Chondrocyte (in vitro differentiated cells): ENCODE measurements at regions not wholly inside any gene's neighbourhood (a gene's known extent, or its start where the extent isn't known, plus 50 kb on each side); places are given as distances from the start of the nearest gene placed in this dataset.

Experiments used
- DNase-seq: peaks from one replicate; pipeline ENCODE4 v3.0.0; 2021; ENCODE audit warnings: mixed read lengths, low spot score
- H3K27ac Mint-ChIP-seq: one replicate; pipeline ENCODE4 v1.8.0; 2021; ENCODE audit warnings: mild to moderate bottlenecking, moderate library complexity, mixed read lengths; ENCODE audit not compliant: unreplicated experiment
- H3K27me3 Mint-ChIP-seq: 2 replicates; pipeline ENCODE4 v1.8.0; 2021; ENCODE audit warnings: low read depth, mixed read lengths
- H3K36me3 Mint-ChIP-seq: 2 replicates; pipeline ENCODE4 v1.8.0; 2021; ENCODE audit warnings: low read depth, mixed read lengths
- H3K4me1 Mint-ChIP-seq: 2 replicates; pipeline ENCODE4 v1.8.0; 2021; ENCODE audit warnings: low read depth, mild to moderate bottlenecking, mixed read lengths
- H3K4me3 Mint-ChIP-seq: one replicate; pipeline ENCODE4 v1.8.0; 2021; ENCODE audit warnings: mild to moderate bottlenecking, moderate library complexity, mixed read lengths; ENCODE audit not compliant: unreplicated experiment
- H3K9me3 Mint-ChIP-seq: 2 replicates; pipeline ENCODE4 v1.8.0; 2021; ENCODE audit warnings: low read depth, mixed read lengths
- TF ChIP-seq, protein P1 (sequence below): fragments of 200-600 bp; sonication (generic); IDR thresholded peaks from 2 replicates; pipeline ENCODE4 v1.5.0; 2021; ENCODE audit warnings: antibody characterized with exemption, mild to moderate bottlenecking, moderate library complexity

DNA sequence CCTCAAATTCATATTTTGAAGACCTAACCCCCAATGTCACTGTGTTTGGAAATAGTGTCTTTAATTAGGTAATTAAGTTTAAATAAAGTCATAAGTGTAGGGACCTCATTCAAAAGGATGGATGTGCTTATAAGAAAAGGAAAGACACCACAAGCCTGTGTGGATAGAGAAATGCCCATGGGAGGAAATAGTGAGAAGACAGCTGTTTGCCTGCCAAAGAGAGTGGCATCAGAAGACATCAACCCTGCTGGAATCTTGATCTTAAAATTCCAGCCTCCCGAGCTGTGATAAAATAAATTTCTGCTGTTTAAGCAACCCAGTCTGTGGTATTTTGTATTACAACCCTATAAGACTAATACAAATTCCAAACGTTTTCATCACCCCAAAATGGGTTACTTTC, 1867.9 kb upstream of the NUDT12 start:
- Mint-ChIP-seq H3K36me3 (no peaks in the 10 kb centered on the region), H3K4me1 (peaks cover 4% of the 10 kb centered on the region), H3K4me3 (no peak overlapping the region), H3K27ac (no peak overlapping the region), H3K27me3 (no peaks in the 10 kb centered on the region), H3K9me3 (no peaks in the 10 kb centered on the region)
- TF ChIP-seq, protein P1, sequence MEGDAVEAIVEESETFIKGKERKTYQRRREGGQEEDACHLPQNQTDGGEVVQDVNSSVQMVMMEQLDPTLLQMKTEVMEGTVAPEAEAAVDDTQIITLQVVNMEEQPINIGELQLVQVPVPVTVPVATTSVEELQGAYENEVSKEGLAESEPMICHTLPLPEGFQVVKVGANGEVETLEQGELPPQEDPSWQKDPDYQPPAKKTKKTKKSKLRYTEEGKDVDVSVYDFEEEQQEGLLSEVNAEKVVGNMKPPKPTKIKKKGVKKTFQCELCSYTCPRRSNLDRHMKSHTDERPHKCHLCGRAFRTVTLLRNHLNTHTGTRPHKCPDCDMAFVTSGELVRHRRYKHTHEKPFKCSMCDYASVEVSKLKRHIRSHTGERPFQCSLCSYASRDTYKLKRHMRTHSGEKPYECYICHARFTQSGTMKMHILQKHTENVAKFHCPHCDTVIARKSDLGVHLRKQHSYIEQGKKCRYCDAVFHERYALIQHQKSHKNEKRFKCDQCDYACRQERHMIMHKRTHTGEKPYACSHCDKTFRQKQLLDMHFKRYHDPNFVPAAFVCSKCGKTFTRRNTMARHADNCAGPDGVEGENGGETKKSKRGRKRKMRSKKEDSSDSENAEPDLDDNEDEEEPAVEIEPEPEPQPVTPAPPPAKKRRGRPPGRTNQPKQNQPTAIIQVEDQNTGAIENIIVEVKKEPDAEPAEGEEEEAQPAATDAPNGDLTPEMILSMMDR = no peak
- DNase-seq = no peak

DNA sequence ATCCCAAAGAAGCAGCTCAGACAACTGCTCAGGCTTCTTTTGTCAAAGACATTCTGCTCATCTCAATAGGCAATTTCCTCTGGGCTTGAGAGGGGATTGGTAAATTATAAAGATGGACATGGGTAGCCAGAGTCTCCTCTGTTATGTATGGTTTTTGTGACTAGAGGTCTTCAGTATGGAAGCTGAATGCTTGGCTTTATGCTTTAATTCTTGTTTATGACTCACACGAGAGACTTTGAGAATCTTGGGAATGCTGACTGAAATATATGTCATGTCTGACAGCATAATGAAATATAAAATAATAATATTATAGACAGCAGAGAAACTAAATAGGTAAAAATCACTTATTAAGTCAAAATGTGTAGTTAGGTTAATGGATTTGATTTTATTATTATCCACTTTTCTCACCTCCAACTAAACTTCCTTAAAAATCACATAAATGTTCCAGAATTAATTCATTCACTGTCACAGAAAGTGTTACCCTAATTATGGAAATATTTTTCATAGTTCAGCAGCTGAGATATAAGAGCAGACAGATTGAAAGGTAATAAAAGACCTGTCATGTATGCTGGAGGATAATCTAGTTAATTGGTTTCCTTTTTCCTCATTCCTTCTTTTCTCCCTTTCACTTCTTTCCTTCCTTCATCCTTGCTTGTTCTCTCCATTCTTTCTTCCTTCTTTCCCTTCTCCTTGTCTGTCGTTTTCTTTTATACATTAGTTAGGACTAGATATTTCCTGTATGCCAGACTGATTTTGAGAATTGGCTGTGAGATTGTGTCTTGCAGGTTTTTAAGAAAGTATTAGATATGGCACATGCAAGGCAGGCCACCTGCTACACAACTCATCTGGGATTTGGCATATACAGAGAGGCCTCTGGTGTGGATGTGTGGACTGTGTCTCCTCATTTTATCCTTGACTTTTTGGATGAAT, 1866.1 kb upstream of the NUDT12 start:
- Mint-ChIP-seq H3K9me3 (no peaks in the 10 kb centered on the region), H3K4me1 (peaks cover 4% of the 10 kb centered on the region), H3K4me3 (no peak overlapping the region), H3K27me3 (no peaks in the 10 kb centered on the region), H3K27ac (no peak overlapping the region), H3K36me3 (no peaks in the 10 kb centered on the region)
- TF ChIP-seq, protein P1 = no peak
- DNase-seq = no peak

DNA sequence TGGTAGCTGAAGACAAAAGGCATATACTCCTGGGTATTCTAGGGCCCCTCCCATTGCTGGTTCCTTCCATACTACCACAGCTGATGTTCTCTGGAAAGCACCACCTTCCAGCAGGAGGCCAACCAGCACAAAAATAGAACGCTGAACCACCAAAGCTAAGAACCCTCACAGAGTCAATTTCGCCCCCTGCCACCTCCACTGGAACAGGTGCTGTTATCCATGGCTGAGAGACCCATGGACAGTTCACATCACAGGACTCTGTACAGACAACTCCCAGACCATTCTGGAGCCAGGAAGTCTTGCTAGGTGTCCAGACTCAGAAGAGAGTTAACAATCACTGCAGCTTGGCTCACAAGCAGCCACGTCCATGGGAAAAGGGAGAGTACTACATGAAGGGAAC, 1851.5 kb upstream of the NUDT12 start:
- TF ChIP-seq, protein P1 = no peak
- Mint-ChIP-seq H3K9me3 (peaks cover 43% of the 10 kb centered on the region), H3K27ac (no peak overlapping the region), H3K4me3 (no peak overlapping the region), H3K27me3 (no peaks in the 10 kb centered on the region), H3K36me3 (peaks cover 14% of the 10 kb centered on the region), H3K4me1 (no peaks in the 10 kb centered on the region)
- DNase-seq = no peak

DNA sequence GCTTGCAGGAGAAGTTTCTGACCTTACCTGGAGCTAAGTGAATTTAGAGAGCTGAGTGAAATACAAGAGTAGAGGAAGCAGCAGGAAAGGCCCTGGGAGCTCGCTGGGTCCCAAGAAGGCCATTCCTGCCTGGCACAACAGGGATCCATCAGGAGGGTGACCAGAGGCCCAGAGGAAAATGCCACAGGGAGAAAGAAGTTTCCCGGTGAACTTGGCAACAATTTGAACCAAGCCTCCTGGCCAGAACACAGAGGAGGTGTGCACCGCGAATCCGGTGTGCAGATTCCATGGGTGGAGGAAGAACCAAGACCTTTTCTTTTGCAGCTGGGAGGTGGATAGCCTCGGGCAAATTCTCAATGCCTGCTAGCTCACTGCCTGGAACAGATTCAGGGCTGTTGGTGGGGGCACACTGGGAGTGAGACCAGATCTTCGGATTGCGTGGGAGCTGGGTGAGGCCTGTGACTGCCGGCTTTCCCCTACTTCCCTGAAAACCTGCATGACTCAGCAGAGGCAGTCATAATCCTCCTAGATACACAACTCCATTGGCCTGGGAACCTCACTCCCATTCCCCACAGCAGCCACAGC, 1850.9 kb upstream of the NUDT12 start:
- DNase-seq = peak; percentile 29
- no peak overlapping the region for H3K4me3 Mint-ChIP-seq

DNA sequence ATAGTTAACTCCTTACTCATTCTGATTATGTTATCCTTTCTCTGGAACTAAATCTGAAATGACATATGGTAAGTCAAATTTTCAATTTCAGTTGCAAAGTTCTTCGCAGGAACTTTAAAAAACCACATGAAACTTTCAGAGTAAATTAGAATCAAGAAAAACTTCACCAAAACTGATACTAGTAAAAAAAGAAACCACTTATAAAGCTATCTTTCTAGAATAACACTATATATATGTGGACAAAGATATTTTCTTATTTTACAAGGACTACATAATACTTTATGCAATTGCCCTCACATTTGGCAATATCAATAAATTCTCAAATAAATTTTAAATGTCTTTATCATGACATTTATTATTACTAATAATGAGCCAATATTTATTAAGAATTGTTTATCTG, 1847.1 kb upstream of the NUDT12 start:
- TF ChIP-seq, protein P1 = no peak
- no peak overlapping the region for H3K27ac Mint-ChIP-seq
- no peaks in the 10 kb centered on the region for H3K27me3 Mint-ChIP-seq
- peaks cover 12% of the 10 kb centered on the region for H3K9me3 Mint-ChIP-seq
- no peaks in the 10 kb centered on the region for H3K36me3 Mint-ChIP-seq
- no peaks in the 10 kb centered on the region for H3K4me1 Mint-ChIP-seq
- H3K4me3 Mint-ChIP-seq = no peak overlapping the region
- no peak for DNase-seq

More for the DNA sequence above, 1850.9 kb upstream of the NUDT12 start:
- no peaks in the 10 kb centered on the region for H3K4me1 Mint-ChIP-seq
- peaks cover 41% of the 10 kb centered on the region for H3K9me3 Mint-ChIP-seq
- H3K27ac Mint-ChIP-seq = no peak overlapping the region
- H3K36me3 Mint-ChIP-seq = peaks cover 12% of the 10 kb centered on the region
- TF ChIP-seq, protein P1 = no peak
- H3K27me3 Mint-ChIP-seq = no peaks in the 10 kb centered on the region
